Activated CD8-positive, alpha-beta memory T cell treated with anti-CD3 and anti-CD28 coated beads, Interleukin-2, amount 50 U/mL, for 4 hours (primary cell): ENCODE measurements at regions not wholly inside any gene's neighbourhood (a gene's known extent, or its start where the extent isn't known, plus 50 kb on each side); places are given as distances from the start of the nearest gene placed in this dataset.
"Not testable (repeated sequence)": the region's sequence is repeated elsewhere in the genome, so short reads cannot be mapped to it uniquely, and the experiment has no call there.

ENCODE experiments used
- DNase-seq: peaks from one replicate; pipeline ENCODE4 v3.0.0-alpha.2; 2020

- no peak for DNase-seq
Observed at GRCh38 chr6:103113416-103113815, 1719.9 kb downstream of the GRIK2 start.

- DNase-seq = no peak
Observed at GRCh38 chr6:103107985-103108384, 1714.5 kb downstream of the GRIK2 start.

GRCh38 chr6:103105686-103106085 lies 1712.2 kb downstream of the GRIK2 start:
- no peak for DNase-seq

GRCh38 chr6:103101267-103101666 lies 1707.8 kb downstream of the GRIK2 start:
- no peak for DNase-seq

GRCh38 chr6:103092414-103092813 lies 1698.9 kb downstream of the GRIK2 start:
- not testable (repeated sequence) for DNase-seq

GRCh38 chr6:103085801-103086200 lies 1692.3 kb downstream of the GRIK2 start:
- DNase-seq = no peak

GRCh38 chr6:103081876-103082630 lies 1688.5 kb downstream of the GRIK2 start:
- no peak for DNase-seq

GRCh38 chr6:103081126-103081525 lies 1687.6 kb downstream of the GRIK2 start:
- DNase-seq = no peak

GRCh38 chr6:103080497-103080896 lies 1687.0 kb downstream of the GRIK2 start:
- DNase-seq = no peak

- no peak for DNase-seq
Observed at GRCh38 chr6:103079867-103080266, 1686.4 kb downstream of the GRIK2 start.

- DNase-seq = no peak
Observed at GRCh38 chr6:103062136-103062535, 1668.6 kb downstream of the GRIK2 start.

- no peak for DNase-seq
Observed at GRCh38 chr6:103047567-103047966, 1654.1 kb downstream of the GRIK2 start.

GRCh38 chr6:103042336-103042735 lies 1648.8 kb downstream of the GRIK2 start:
- no peak for DNase-seq

- no peak for DNase-seq
Observed at GRCh38 chr6:103036846-103037245, 1643.3 kb downstream of the GRIK2 start.

- DNase-seq = no peak
Observed at GRCh38 chr6:103027271-103027931, 1633.9 kb downstream of the GRIK2 start.

- DNase-seq = no peak
Observed at GRCh38 chr6:103018426-103018825, 1624.9 kb downstream of the GRIK2 start.

- DNase-seq = no peak
Observed at GRCh38 chr6:103017878-103018277, 1624.4 kb downstream of the GRIK2 start.

- DNase-seq = no peak
Observed at GRCh38 chr6:103011605-103012004, 1618.1 kb downstream of the GRIK2 start.

- DNase-seq = no peak
Observed at GRCh38 chr6:103002282-103002681, 1608.8 kb downstream of the GRIK2 start.

GRCh38 chr6:103001724-103002123 lies 1608.2 kb downstream of the GRIK2 start:
- DNase-seq = no peak

GRCh38 chr6:103000688-103001087 lies 1607.2 kb downstream of the GRIK2 start:
- no peak for DNase-seq

GRCh38 chr6:102995491-102995890 lies 1602.0 kb downstream of the GRIK2 start:
- DNase-seq = no peak

GRCh38 chr6:102994866-102995265 lies 1601.4 kb downstream of the GRIK2 start:
- DNase-seq = no peak

- no peak for DNase-seq
Observed at GRCh38 chr6:102986086-102986485, 1592.6 kb downstream of the GRIK2 start.

GRCh38 chr6:102984357-102984756 lies 1590.8 kb downstream of the GRIK2 start:
- DNase-seq = no peak
